ENCODE measurements at regions not wholly inside any gene's neighbourhood (a gene's known extent, or its start where the extent isn't known, plus 50 kb on each side); places are given as distances from the start of the nearest gene placed in this dataset.
"Not testable (repeated sequence)": the region's sequence is repeated elsewhere in the genome, so short reads cannot be mapped to it uniquely, and the experiment has no call there.

DNA sequence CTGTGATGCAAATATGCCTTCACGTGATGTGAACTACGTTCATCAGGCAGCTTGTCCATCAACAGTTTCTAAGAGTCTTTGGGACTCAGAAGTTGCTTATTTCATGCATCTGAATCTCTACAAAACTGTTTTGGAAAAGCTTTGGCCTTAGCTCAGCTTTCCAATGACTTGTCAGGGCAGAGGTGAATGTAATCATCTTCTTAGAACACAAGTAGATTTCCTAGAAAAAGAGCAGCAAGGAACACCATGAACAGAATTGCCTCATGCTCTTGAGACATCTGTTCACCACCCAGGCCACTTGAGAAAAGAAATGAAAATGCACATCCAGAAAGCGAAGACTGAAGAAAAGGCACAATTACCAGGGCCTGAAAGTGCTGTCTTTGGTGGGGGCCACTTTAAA lies 105.8 kb upstream of the PDHA1 start:
- no peak for DNase-seq (ENCODE audit: low spot score)

DNA sequence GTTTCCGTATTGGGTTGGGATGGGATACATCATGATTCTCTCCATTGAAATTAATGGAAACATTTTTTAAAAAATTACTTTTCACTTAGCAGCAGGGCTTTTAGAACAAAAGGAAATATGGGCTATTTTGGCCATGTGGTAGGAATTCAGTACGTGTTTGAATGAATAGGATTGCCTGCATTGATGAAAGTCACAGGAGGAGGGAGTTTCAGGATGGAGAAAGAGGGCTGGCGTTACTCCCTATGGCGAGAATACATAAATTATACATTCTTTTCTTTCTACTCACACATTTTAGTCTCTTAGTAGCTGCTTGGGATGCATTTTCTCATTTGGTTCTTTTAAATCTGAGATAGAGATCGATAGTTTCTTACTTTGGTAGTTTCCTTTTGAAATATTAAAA lies 100.3 kb upstream of the PDHA1 start:
- no peak for DNase-seq (ENCODE audit: low spot score)

GRCh38 chrX:19244921-19245320 lies 98.8 kb upstream of the PDHA1 start:
- not testable (repeated sequence) for DNase-seq (ENCODE audit: low spot score)

- DNase-seq (ENCODE audit: low spot score) = no peak
Observed at GRCh38 chrX:19245711-19246269, 97.9 kb upstream of the PDHA1 start.

DNA sequence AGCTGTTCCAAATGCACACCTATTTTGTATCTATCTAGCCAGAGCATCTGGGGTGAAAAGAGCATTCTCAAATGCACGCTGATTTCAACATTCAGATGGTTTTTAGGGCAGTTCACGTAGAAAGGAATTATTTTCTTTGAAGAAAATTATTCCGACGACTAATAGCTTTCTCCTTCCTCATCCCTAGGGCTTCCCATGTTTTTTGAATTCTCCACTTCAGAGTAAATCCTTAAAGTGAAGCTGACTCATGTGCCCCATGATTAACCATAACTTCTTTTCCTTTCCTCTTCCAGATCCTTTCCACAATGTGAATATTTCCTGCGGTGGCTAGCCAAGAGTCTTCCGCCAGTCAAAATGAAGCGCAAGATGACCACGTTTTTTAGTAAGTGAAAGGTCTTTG lies 86.7 kb upstream of the PDHA1 start:
- no peak for DNase-seq (ENCODE audit: low spot score)

GRCh38 chrX:19261026-19261425 lies 82.7 kb upstream of the PDHA1 start:
- DNase-seq (ENCODE audit: low spot score) = not testable (repeated sequence)

DNA sequence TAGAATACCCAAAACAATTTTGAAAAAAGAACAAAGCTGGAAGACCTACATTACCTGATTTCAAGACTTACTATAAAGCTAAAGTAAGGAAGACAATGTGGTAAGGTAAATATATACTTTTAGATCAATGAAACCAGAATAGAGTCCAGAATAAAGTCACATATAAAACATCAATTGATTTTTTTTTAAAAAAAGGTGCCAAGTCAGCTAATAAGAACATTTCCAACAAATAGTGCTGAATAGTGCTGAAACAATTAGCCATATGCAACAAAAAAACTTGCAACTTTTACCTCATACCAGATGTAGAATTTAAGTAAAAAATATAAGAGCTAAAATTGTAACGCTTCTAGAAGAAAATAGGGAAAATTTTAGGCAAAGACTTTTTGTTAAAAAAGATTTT lies 73.0 kb upstream of the PDHA1 start:
- no peak for DNase-seq (ENCODE audit: low spot score)

DNA sequence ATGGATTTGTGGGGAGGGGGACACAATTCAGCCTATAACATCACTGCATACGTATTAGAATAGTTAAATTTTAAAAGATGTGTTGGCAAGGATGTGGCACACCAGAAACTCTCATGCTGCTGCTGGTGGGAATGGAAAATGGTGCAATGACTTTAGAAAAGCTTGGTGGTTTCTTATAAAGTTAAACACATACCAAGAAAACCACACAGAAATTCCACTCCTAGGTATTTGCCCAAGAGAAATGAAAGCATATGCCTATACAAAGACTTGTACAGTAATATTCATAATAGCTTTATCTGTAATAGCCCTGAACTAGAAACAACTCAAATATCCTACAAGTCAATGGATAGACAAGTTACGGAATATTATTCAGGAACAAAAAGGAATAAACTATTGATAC lies 71.3 kb upstream of the PDHA1 start:
- DNase-seq (ENCODE audit: low spot score) = no peak

GRCh38 chrX:19280636-19281035 lies 63.1 kb upstream of the PDHA1 start:
- DNase-seq (ENCODE audit: low spot score) = peak; percentile 26

DNA sequence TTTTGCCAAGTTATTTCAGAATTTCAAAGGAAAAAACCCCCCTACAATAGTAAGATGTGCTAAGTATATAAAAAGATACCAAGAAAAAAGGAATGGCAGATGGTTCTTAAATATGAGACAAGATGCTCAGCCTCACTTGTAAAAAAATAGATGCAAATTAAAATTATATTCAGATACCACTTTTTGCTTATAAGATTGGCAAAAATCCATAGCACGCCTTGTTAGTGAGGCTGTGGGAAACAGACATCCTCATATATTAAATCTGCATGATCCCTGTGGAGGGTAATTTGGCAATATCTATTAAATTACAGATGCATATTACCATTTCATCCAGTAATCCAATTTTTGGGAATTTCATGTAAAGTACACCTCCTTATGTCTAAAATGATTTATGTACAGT lies 62.5 kb upstream of the PDHA1 start:
- DNase-seq (ENCODE audit: low spot score) = no peak

- DNase-seq (ENCODE audit: low spot score) = no peak
Observed at GRCh38 chrX:19283597-19284339, 60.0 kb upstream of the PDHA1 start.

- DNase-seq (ENCODE audit: low spot score) = no peak
Observed at GRCh38 chrX:19285857-19286256, 57.9 kb upstream of the PDHA1 start.

- DNase-seq (ENCODE audit: low spot score) = peak; percentile 1
Observed at GRCh38 chrX:19291086-19291485, 52.6 kb upstream of the PDHA1 start.

DNA sequence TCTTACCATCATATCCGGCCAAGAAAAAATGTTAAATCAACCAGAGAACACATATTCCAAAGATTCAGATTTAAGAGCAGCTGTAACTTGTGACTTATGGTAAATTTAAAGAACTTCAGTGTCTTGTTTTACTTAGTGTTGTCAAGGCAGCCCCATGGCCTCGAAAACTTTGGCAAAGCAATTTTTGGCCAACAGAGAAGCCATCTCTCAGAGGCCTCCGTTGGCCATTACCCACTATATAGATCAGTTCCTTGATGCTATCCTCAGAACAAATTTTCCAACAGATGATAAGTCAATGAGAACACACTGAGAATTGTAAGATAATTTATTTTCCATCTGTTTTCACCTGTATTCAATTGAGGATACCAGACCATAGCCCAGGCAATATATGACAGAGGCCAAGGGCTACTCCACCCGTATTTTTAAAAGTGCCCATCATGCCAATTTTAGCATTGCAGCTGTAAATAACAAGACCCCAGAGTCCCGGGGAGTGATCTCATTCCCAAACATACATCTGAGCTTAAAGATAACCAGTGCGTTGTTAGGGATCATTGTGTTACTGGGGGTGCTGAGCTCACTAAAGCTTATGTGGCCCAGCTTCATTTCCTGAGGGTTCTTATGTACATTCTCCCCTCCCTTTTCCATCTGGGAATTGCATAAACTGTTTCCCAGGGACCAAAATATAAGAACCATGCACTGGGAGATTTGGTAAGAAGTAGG lies 50.0 kb upstream of the PDHA1 start:
- DNase-seq (ENCODE audit: low spot score) = no peak
